Smooth muscle cell (in vitro differentiated cells): ENCODE measurements at regions not wholly inside any gene's neighbourhood (a gene's known extent, or its start where the extent isn't known, plus 50 kb on each side); places are given as distances from the start of the nearest gene placed in this dataset.

ENCODE experiments used
- DNase-seq: peaks from one replicate; lab custom pipeline; 2025; ENCODE audit not compliant: unreplicated experiment; lab: John Stamatoyannopoulos, UW
- H2AFZ ChIP-seq: fragments of 200-600 bp; sonication (generic); 2 replicates; pipeline ENCODE4 v1.6.0; 2016; ENCODE audit warnings: antibody characterized with exemption, low read depth, mild to moderate bottlenecking
- H3F3A ChIP-seq: fragments of 200-600 bp; sonication (generic); 2 replicates; pipeline ENCODE4 v1.6.0; 2017; ENCODE audit warnings: antibody characterized with exemption, low read depth
- H3K27ac ChIP-seq: fragments of 200-600 bp; sonication (generic); 2 replicates; pipeline ENCODE4 v1.5.1; 2016; ENCODE audit warnings: low read depth, mild to moderate bottlenecking
- H3K27me3 ChIP-seq: fragments of 200-600 bp; sonication (generic); 2 replicates; pipeline ENCODE4 v1.6.1; 2016; ENCODE audit warnings: low read depth, mild to moderate bottlenecking
- H3K36me3 ChIP-seq: fragments of 200-600 bp; sonication (generic); 2 replicates; pipeline ENCODE4 v1.5.1; 2016; ENCODE audit warnings: low read depth
- H3K4me1 ChIP-seq: fragments of 200-600 bp; sonication (generic); 2 replicates; pipeline ENCODE4 v1.5.1; 2016; ENCODE audit warnings: low read depth
- H3K4me2 ChIP-seq: fragments of 200-600 bp; sonication (generic); 2 replicates; pipeline ENCODE4 v1.6.0; 2016; ENCODE audit warnings: mild to moderate bottlenecking
- H3K4me3 ChIP-seq: fragments of 200-600 bp; sonication (generic); 2 replicates; pipeline ENCODE4 v1.5.1; 2016; ENCODE audit warnings: mild to moderate bottlenecking
- H3K79me2 ChIP-seq: fragments of 200-600 bp; sonication (generic); 2 replicates; pipeline ENCODE4 v1.6.0; 2016; ENCODE audit warnings: low read depth, mild to moderate bottlenecking
- H3K9ac ChIP-seq: fragments of 200-600 bp; sonication (generic); 2 replicates; pipeline ENCODE4 v1.6.0; 2016; ENCODE audit warnings: low read depth
- H3K9me3 ChIP-seq: fragments of 200-600 bp; sonication (generic); replicated peaks from 2 replicates; pipeline ENCODE4 v1.5.1; 2016; ENCODE audit warnings: low read depth
- H4K20me1 ChIP-seq: fragments of 200-600 bp; sonication (generic); 2 replicates; pipeline ENCODE4 v1.6.0; 2016; ENCODE audit warnings: low read depth
- WGBS: methylation state at CpG from one replicate; pipeline ENCODE4 v1.1.7; 2016; ENCODE audit warnings: low lambda C conversion rate; 5-methylcytosine and 5-hydroxymethylcytosine counted together
- TF ChIP-seq, protein P1 (sequence below): fragments of 200-600 bp; sonication (generic); IDR thresholded peaks from 2 replicates; pipeline ENCODE4 v1.5.1; 2017; ENCODE audit warnings: borderline replicate concordance, mild to moderate bottlenecking, antibody characterized with exemption; ENCODE audit not compliant: insufficient read depth, poor library complexity, severe bottlenecking

DNA sequence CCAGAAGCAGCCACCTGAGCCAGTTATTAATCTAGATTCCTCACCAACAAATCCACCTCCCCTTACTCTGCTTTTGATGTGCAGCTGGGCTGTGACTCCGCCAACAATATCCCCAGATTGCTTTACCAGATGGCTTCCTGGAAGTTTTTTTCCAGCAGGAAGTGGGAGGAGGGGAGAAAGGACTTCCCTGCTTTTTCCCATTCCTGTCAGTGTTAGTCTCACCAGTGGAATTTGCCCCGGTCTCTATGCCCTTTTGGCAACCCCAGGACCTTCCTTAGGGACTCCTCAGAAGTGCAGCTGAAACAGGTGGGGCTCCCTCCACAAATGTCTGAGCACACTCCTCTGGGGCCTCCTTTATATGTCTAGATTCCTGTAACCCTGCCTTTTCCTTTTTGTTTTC, 465.2 kb upstream of the IGFBP7 start:
- no peaks in the 10 kb centered on the region for H3K79me2 ChIP-seq
- no peaks in the 10 kb centered on the region for H3K4me1 ChIP-seq
- TF ChIP-seq, protein P1, sequence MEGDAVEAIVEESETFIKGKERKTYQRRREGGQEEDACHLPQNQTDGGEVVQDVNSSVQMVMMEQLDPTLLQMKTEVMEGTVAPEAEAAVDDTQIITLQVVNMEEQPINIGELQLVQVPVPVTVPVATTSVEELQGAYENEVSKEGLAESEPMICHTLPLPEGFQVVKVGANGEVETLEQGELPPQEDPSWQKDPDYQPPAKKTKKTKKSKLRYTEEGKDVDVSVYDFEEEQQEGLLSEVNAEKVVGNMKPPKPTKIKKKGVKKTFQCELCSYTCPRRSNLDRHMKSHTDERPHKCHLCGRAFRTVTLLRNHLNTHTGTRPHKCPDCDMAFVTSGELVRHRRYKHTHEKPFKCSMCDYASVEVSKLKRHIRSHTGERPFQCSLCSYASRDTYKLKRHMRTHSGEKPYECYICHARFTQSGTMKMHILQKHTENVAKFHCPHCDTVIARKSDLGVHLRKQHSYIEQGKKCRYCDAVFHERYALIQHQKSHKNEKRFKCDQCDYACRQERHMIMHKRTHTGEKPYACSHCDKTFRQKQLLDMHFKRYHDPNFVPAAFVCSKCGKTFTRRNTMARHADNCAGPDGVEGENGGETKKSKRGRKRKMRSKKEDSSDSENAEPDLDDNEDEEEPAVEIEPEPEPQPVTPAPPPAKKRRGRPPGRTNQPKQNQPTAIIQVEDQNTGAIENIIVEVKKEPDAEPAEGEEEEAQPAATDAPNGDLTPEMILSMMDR, result no peak
- no peaks in the 10 kb centered on the region for H3K36me3 ChIP-seq
- H3K4me2 ChIP-seq, result no peak overlapping the region
- no peaks in the 10 kb centered on the region for H3K9me3 ChIP-seq
- H3K27ac ChIP-seq, result no peak overlapping the region
- no peaks in the 10 kb centered on the region for H4K20me1 ChIP-seq
- no peak overlapping the region for H3K9ac ChIP-seq
- H3K4me3 ChIP-seq, result no peak overlapping the region
- WGBS, result 69% methylated on average over 2 of the region's 2 CpGs
- no peak overlapping the region for H2AFZ ChIP-seq
- H3K27me3 ChIP-seq, result no peaks in the 10 kb centered on the region
- no peak for DNase-seq
- no peaks in the 10 kb centered on the region for H3F3A ChIP-seq

DNA sequence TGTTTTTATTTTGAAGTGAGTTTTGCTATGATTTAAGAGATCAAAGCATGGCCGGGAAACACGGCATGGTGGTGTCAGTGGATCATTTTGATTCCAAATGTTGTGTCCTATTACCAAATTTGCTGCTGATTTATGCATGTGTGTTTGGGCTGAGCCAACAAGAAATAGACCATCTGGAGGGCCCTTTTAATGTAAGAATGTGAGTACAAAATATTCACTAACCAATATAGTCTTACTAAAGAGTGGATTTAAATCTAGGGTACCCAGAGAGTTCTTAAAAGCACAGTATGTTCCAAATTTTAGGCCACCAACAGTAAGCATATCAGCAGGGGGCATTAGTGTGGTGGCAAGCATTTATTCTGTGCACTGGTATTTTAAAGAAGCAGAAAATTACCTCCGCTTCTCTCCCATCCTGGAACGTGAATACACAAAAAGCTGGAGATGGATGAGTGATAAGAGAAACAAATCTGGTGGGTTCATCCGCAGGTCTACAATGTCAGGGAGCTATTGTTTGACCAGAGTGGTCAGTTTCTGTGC, 444.4 kb upstream of the IGFBP7 start:
- no peak for DNase-seq
- Histone ChIP-seq H3K27ac (no peak overlapping the region), H2AFZ (no peak overlapping the region), H3K4me2 (no peak overlapping the region), H3K4me1 (no peaks in the 10 kb centered on the region), H3K4me3 (no peak overlapping the region), H3K79me2 (no peaks in the 10 kb centered on the region), H3K9ac (no peak overlapping the region), H3F3A (no peaks in the 10 kb centered on the region), H3K9me3 (no peaks in the 10 kb centered on the region), H3K36me3 (no peaks in the 10 kb centered on the region), H3K27me3 (no peaks in the 10 kb centered on the region), H4K20me1 (no peaks in the 10 kb centered on the region)
- TF ChIP-seq, protein P1, result no peak
- 80% methylated on average over 5 of the region's 5 CpGs for WGBS

DNA sequence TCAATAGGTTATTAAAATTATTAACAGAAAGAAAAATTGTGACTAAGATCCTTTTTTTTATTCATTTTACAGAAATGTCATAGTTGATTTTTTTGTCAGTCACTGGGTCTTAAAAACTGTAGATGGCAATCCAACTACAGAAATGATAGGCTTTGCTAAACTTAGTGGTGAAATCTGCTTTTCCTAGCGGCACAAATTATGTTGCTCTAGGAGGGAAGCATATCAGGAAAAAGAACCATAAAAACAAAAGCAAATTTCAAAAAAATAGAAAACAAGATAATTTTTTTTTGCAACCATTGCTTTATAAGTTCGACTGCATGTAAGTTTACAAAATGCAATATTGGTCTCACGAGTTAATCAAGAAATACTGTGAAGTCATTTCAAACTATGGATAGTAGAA, 443.5 kb upstream of the IGFBP7 start:
- H3K27ac ChIP-seq, result no peak overlapping the region
- TF ChIP-seq, protein P1, result no peak
- H3K27me3 ChIP-seq, result no peaks in the 10 kb centered on the region
- WGBS, result 85% methylated on average over 3 of the region's 3 CpGs
- no peaks in the 10 kb centered on the region for H3K9me3 ChIP-seq
- H3F3A ChIP-seq, result no peaks in the 10 kb centered on the region
- H4K20me1 ChIP-seq, result no peaks in the 10 kb centered on the region
- no peaks in the 10 kb centered on the region for H3K79me2 ChIP-seq
- no peak for DNase-seq
- no peak overlapping the region for H3K9ac ChIP-seq
- no peak overlapping the region for H2AFZ ChIP-seq
- H3K4me2 ChIP-seq, result no peak overlapping the region
- no peaks in the 10 kb centered on the region for H3K4me1 ChIP-seq
- H3K4me3 ChIP-seq, result no peak overlapping the region
- H3K36me3 ChIP-seq, result no peaks in the 10 kb centered on the region

DNA sequence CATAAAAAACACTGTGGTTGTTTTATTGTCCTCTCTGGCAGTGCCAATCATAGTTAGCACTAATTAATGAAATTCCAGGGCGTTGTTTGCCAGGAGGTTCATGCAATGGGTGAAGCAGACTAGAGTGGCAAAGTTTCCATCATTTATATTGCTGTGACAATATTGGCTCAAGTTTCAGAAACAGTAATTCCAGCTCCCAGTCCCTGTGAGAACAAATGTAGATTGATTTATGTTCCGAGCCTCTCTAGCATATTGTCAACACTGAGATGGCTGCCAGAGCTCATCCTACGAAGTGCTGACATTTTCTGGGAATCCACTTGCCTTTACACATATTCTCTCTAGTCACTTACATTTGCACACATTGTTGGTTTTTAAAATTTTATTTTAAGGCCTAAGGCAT, 440.0 kb upstream of the IGFBP7 start:
- no peaks in the 10 kb centered on the region for H4K20me1 ChIP-seq
- H3K27ac ChIP-seq, result no peak overlapping the region
- no peaks in the 10 kb centered on the region for H3K27me3 ChIP-seq
- WGBS, result 60% methylated on average over 3 of the region's 3 CpGs
- no peaks in the 10 kb centered on the region for H3K36me3 ChIP-seq
- no peak overlapping the region for H2AFZ ChIP-seq
- no peaks in the 10 kb centered on the region for H3K9me3 ChIP-seq
- DNase-seq, result no peak
- TF ChIP-seq, protein P1, result no peak
- no peak overlapping the region for H3K4me2 ChIP-seq
- no peaks in the 10 kb centered on the region for H3K79me2 ChIP-seq
- no peak overlapping the region for H3K9ac ChIP-seq
- no peak overlapping the region for H3K4me3 ChIP-seq
- H3F3A ChIP-seq, result no peaks in the 10 kb centered on the region
- no peaks in the 10 kb centered on the region for H3K4me1 ChIP-seq
